Mesendoderm (in vitro differentiated cells): ENCODE measurements at regions not wholly inside any gene's neighbourhood (a gene's known extent, or its start where the extent isn't known, plus 50 kb on each side); places are given as distances from the start of the nearest gene placed in this dataset.

Experiments
- DNase-seq: peaks from one replicate; pipeline ENCODE4 v3.0.0; 2013
- H2AK5ac ChIP-seq: 2 replicates; pipeline ENCODE4 v1.6.1; 2013; ENCODE audit warnings: low read length, inconsistent platforms
- H2BK120ac ChIP-seq: 2 replicates; pipeline ENCODE4 v1.6.1; 2013; ENCODE audit warnings: low read depth, mild to moderate bottlenecking, low read length, moderate library complexity, mixed read lengths
- H2BK15ac ChIP-seq: replicated peaks from 2 replicates; pipeline ENCODE4 v1.6.1; 2013; ENCODE audit warnings: low read depth, mild to moderate bottlenecking, moderate library complexity
- H2BK5ac ChIP-seq: 2 replicates; pipeline ENCODE4 v1.6.1; 2013; ENCODE audit warnings: low read length, inconsistent platforms
- H3K18ac ChIP-seq: 2 replicates; pipeline ENCODE4 v1.6.1; 2013; ENCODE audit warnings: mild to moderate bottlenecking, low read length, mixed read lengths
- H3K23ac ChIP-seq: one replicate; pipeline ENCODE4 v1.6.1; 2013; ENCODE audit warnings: low read length
- H3K27ac ChIP-seq: 2 replicates; pipeline ENCODE4 v1.5.1; 2013; ENCODE audit warnings: low read depth, mild to moderate bottlenecking, inconsistent platforms, low read length, moderate library complexity
- H3K27me3 ChIP-seq: 2 replicates; pipeline ENCODE4 v1.6.1; 2013; ENCODE audit warnings: low read length, control low read depth, mild to moderate bottlenecking, inconsistent platforms; ENCODE audit not compliant: insufficient read depth, poor library complexity
- H3K36me3 ChIP-seq: 2 replicates; pipeline ENCODE4 v1.6.1; 2013; ENCODE audit warnings: low read length, inconsistent platforms; ENCODE audit not compliant: control insufficient read depth, insufficient read depth
- H3K4ac ChIP-seq: one replicate; pipeline ENCODE4 v1.6.1; 2013; ENCODE audit warnings: low read depth, mild to moderate bottlenecking, low read length, moderate library complexity
- H3K4me1 ChIP-seq: 2 replicates; pipeline ENCODE4 v1.6.1; 2013; ENCODE audit warnings: low read depth, low read length, inconsistent platforms; ENCODE audit not compliant: control insufficient read depth
- H3K4me2 ChIP-seq: 2 replicates; pipeline ENCODE4 v1.6.1; 2013; ENCODE audit warnings: low read length
- H3K4me3 ChIP-seq: 2 replicates; pipeline ENCODE4 v1.5.1; 2013; ENCODE audit warnings: mild to moderate bottlenecking, low read length
- H3K56ac ChIP-seq: one replicate; pipeline ENCODE4 v1.6.1; 2013; ENCODE audit warnings: low read length
- H3K79me1 ChIP-seq: 2 replicates; pipeline ENCODE4 v1.6.1; 2013; ENCODE audit warnings: low read length, inconsistent platforms
- H3K79me2 ChIP-seq: 2 replicates; pipeline ENCODE4 v1.6.1; 2013; ENCODE audit warnings: mild to moderate bottlenecking, low read length; ENCODE audit not compliant: control insufficient read depth, insufficient read depth
- H3K9ac ChIP-seq: 2 replicates; pipeline ENCODE4 v1.6.1; 2013; ENCODE audit warnings: low read length, inconsistent platforms
- H4K5ac ChIP-seq: one replicate; pipeline ENCODE4 v1.6.1; 2013; ENCODE audit warnings: low read length
- H4K8ac ChIP-seq: one replicate; pipeline ENCODE4 v1.6.1; 2013; ENCODE audit warnings: low read depth, mild to moderate bottlenecking, control low read depth, low read length, moderate library complexity
- WGBS: extraction: QIAGEN DNeasy Blood & Tissue Kit; methylation state at CpG from one replicate; pipeline ENCODE4 v1.1.7; 2013; ENCODE audit warnings: low lambda C conversion rate, missing lambda C conversion rate; ENCODE audit not compliant: insufficient coverage; ENCODE audit errors: extremely low coverage; 5-methylcytosine and 5-hydroxymethylcytosine counted together

DNA sequence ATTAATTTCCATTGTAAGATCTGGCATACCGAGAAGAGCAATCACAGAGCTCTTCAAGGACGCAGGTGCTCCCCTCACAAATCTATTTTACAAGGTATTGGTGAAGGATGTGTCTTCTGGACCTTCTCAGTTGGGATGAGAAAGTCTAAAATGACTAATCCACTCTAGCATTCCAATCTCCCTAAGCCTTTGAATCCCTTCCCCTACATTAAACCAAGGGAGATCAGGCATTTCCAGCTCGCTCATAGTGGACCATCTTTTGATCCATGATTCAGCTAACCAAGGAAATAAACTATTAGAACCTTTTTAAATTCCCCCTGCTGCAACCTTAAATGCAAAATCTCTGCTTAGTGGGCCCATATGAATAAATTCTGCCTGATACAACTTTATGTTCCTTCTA, 95.9 kb upstream of the FBN2 start:
- Histone ChIP-seq H3K27ac (no peak overlapping the region), H3K18ac (no peak overlapping the region), H3K56ac (no peak overlapping the region), H3K9ac (no peak overlapping the region), H2BK5ac (no peak overlapping the region), H2BK120ac (no peak overlapping the region), H2AK5ac (no peak overlapping the region), H3K4me2 (no peak overlapping the region), H3K4me3 (no peak overlapping the region), H4K8ac (no peak overlapping the region), H3K4me1 (no peaks in the 10 kb centered on the region), H3K79me1 (no peaks in the 10 kb centered on the region), H3K23ac (no peak overlapping the region), H3K79me2 (no peaks in the 10 kb centered on the region), H4K5ac (no peak overlapping the region), H3K4ac (no peak overlapping the region), H3K36me3 (no peaks in the 10 kb centered on the region), H3K27me3 (no peaks in the 10 kb centered on the region), H2BK15ac (no peak overlapping the region)
- no CpG with 5 or more reads among the region's 3 CpGs for WGBS
- no peak for DNase-seq

DNA sequence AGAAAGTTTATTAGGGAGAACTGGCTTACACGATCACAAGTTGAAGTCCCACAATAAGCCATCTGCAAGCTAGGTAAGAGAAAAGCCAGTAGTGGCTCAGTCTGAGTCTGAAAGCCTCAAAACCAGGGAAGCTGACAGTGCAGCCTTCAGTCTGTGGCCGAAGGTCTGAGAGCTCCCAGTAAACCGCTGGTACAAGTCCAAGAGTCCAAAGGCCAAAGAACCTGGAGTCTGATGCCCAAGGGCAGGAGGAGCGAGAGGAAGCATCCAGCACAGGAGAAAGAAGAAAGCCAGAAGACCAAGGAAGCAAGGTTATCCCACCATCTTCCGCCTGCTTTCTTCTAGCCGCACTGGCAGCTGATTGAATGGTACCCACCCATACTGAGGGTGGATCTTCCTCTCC, 97.3 kb upstream of the FBN2 start:
- Histone ChIP-seq H2AK5ac (no peak overlapping the region), H2BK15ac (no peak overlapping the region), H3K23ac (no peak overlapping the region), H3K36me3 (no peaks in the 10 kb centered on the region), H2BK120ac (no peak overlapping the region), H3K4ac (no peak overlapping the region), H3K18ac (no peak overlapping the region), H3K79me1 (no peaks in the 10 kb centered on the region), H4K5ac (no peak overlapping the region), H3K4me3 (no peak overlapping the region), H3K56ac (no peak overlapping the region), H3K4me1 (no peaks in the 10 kb centered on the region), H3K79me2 (no peaks in the 10 kb centered on the region), H3K27me3 (no peaks in the 10 kb centered on the region), H3K4me2 (no peak overlapping the region), H4K8ac (no peak overlapping the region), H3K27ac (no peak overlapping the region), H3K9ac (no peak overlapping the region), H2BK5ac (no peak overlapping the region)
- DNase-seq: no peak
- no CpG with 5 or more reads among the region's 6 CpGs for WGBS

DNA sequence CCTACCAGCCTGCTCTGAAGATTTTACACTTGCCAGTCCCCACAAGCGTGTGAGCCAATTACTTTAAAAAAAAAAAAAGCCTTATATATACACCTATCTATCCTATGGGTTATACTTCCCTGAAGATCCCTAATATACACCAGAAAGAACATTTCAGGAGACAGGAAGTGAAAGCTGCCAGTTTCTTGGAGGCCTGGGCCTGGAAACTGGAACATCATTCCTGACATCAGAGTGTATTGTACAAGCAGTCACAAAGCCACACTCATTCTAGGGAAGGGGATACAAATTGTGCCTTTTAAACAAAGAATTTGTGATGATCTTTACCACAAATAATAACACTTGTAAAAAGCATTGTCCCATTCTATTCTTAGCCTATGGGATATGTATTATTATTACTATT, 98.3 kb upstream of the FBN2 start:
- Histone ChIP-seq H3K23ac (no peak overlapping the region), H3K4me1 (no peaks in the 10 kb centered on the region), H4K5ac (no peak overlapping the region), H3K27ac (no peak overlapping the region), H3K79me2 (no peaks in the 10 kb centered on the region), H3K4ac (no peak overlapping the region), H2AK5ac (no peak overlapping the region), H3K27me3 (no peaks in the 10 kb centered on the region), H3K9ac (no peak overlapping the region), H3K4me2 (no peak overlapping the region), H3K4me3 (no peak overlapping the region), H2BK15ac (no peak overlapping the region), H3K36me3 (no peaks in the 10 kb centered on the region), H4K8ac (no peak overlapping the region), H3K18ac (no peak overlapping the region), H2BK120ac (no peak overlapping the region), H3K79me1 (no peaks in the 10 kb centered on the region), H2BK5ac (no peak overlapping the region), H3K56ac (no peak overlapping the region)
- no CpG with 5 or more reads among the region's 1 CpG for WGBS
- DNase-seq: no peak

DNA sequence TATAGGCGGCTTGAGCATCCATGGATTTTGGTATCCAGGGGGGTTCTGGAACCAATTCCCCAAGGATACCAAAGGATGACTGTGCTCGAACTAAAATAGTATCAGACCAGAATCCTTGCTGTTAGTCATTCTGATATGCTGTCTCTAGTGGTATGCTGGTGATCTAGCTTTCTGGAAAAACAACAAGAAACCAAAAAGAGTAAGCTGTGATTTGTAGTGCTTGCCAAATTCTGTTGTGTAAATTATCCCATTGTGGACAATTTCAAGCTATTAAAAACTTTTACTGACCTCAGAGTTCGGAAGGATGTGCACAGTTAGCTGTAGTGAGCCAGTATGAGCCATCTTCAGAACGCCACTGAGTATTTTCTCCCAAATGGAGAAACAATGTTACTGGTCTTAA, 99.0 kb upstream of the FBN2 start:
- Histone ChIP-seq H3K56ac (no peak overlapping the region), H3K36me3 (no peaks in the 10 kb centered on the region), H2AK5ac (no peak overlapping the region), H3K27ac (no peak overlapping the region), H3K4me1 (no peaks in the 10 kb centered on the region), H2BK120ac (no peak overlapping the region), H3K9ac (no peak overlapping the region), H3K79me2 (no peaks in the 10 kb centered on the region), H4K8ac (no peak overlapping the region), H3K4me3 (no peak overlapping the region), H3K23ac (no peak overlapping the region), H3K79me1 (no peaks in the 10 kb centered on the region), H4K5ac (no peak overlapping the region), H2BK15ac (no peak overlapping the region), H3K4ac (no peak overlapping the region), H2BK5ac (no peak overlapping the region), H3K18ac (no peak overlapping the region), H3K27me3 (no peaks in the 10 kb centered on the region), H3K4me2 (no peak overlapping the region)
- WGBS: no CpG with 5 or more reads among the region's 4 CpGs
- no peak for DNase-seq

DNA sequence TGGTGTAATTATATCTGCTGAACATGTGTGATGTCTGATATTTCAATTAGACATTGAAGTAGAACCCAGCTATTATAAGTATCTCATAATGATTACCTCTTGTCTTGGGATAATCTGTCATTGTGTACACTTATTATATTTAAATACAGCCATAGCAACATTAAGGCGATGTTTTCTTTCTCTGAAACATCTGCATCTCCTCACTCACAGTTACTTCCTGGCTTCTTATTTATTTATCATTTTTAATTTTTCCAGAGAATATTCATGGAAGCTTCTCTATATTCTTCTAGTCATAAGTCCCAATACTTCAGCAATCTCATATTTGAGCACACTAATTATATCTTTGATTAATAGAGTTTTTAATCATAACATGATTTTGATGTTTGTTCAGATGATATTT, 103.8 kb upstream of the FBN2 start:
- H3K4ac ChIP-seq: no peak overlapping the region
- H3K4me1 ChIP-seq: no peaks in the 10 kb centered on the region
- no peak overlapping the region for H2BK5ac ChIP-seq
- no peak overlapping the region for H4K8ac ChIP-seq
- no peaks in the 10 kb centered on the region for H3K36me3 ChIP-seq
- DNase-seq: no peak
- no peaks in the 10 kb centered on the region for H3K79me2 ChIP-seq
- no peaks in the 10 kb centered on the region for H3K79me1 ChIP-seq
- no peak overlapping the region for H3K4me3 ChIP-seq
- H4K5ac ChIP-seq: no peak overlapping the region
- H3K27me3 ChIP-seq: no peaks in the 10 kb centered on the region
- H2AK5ac ChIP-seq: no peak overlapping the region
- H3K27ac ChIP-seq: no peak overlapping the region
- no CpG with 5 or more reads among the region's 1 CpG for WGBS
- H3K18ac ChIP-seq: no peak overlapping the region
- H3K56ac ChIP-seq: no peak overlapping the region
- H3K23ac ChIP-seq: no peak overlapping the region
- no peak overlapping the region for H3K9ac ChIP-seq
- no peak overlapping the region for H2BK120ac ChIP-seq
- no peak overlapping the region for H3K4me2 ChIP-seq
- H2BK15ac ChIP-seq: no peak overlapping the region

DNA sequence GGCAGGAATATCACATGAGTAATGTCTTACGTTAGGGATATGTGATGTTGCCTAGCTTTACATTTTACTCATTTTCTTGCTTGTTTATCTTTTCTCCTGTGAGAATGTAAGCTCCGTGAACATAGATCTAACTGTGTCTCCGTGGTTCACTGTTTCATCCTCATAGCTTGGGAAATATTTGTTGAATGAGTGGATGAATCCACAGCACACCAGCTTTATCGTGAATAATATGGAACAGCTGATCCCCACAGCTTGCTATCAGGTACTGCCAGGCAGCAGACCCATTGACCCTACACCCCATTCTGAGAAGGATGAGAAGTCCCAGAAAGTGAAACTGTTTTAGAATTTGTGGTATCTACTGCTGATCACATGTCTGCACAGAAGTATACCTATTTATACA, 106.8 kb upstream of the FBN2 start:
- H3K4me3 ChIP-seq: no peak overlapping the region
- H3K4me2 ChIP-seq: no peak overlapping the region
- H2BK15ac ChIP-seq: no peak overlapping the region
- no peaks in the 10 kb centered on the region for H3K4me1 ChIP-seq
- H2BK5ac ChIP-seq: no peak overlapping the region
- H3K79me1 ChIP-seq: no peaks in the 10 kb centered on the region
- no peak overlapping the region for H3K9ac ChIP-seq
- no CpG with 5 or more reads among the region's 4 CpGs for WGBS
- no peak overlapping the region for H4K5ac ChIP-seq
- no peak overlapping the region for H2BK120ac ChIP-seq
- no peak overlapping the region for H2AK5ac ChIP-seq
- H3K18ac ChIP-seq: no peak overlapping the region
- no peak overlapping the region for H3K23ac ChIP-seq
- no peaks in the 10 kb centered on the region for H3K36me3 ChIP-seq
- no peaks in the 10 kb centered on the region for H3K27me3 ChIP-seq
- no peaks in the 10 kb centered on the region for H3K79me2 ChIP-seq
- DNase-seq: no peak
- no peak overlapping the region for H3K56ac ChIP-seq
- H3K4ac ChIP-seq: no peak overlapping the region
- H3K27ac ChIP-seq: no peak overlapping the region
- no peak overlapping the region for H4K8ac ChIP-seq
